Natural killer cell (primary cell): ENCODE measurements at regions not wholly inside any gene's neighbourhood (a gene's known extent, or its start where the extent isn't known, plus 50 kb on each side); places are given as distances from the start of the nearest gene placed in this dataset.
"Not testable (repeated sequence)": the region's sequence is repeated elsewhere in the genome, so short reads cannot be mapped to it uniquely, and the experiment has no call there.

Experiments used
- ATAC-seq, 3 donors: fragments of 150-1000 bp in 2 of 3; fragments of 200-7000 bp in 1 of 3; cut with Tn5 transposase; 1 replicate in 1 of 3; 2 replicates in 2 of 3; pipeline ENCODE4 v1.10.0; 2021; ENCODE audit warnings: mild to moderate bottlenecking in 2 of 3, moderate library complexity in 2 of 3
- DNase-seq, 2 donors: peaks; one replicate each; pipeline versions ENCODE4 v3.0.0 to v3.0.0-alpha.2; 2013 to 2021; ENCODE audit warnings: mixed read lengths in 1 of 2
- H3K27ac ChIP-seq: one replicate; pipeline ENCODE4 v1.5.1; 2013; ENCODE audit warnings: mild to moderate bottlenecking, low read length
- H3K27me3 ChIP-seq: one replicate; pipeline ENCODE4 v1.6.1; 2013; ENCODE audit warnings: low read length; ENCODE audit not compliant: control insufficient read depth, insufficient read depth
- H3K36me3 ChIP-seq: one replicate; pipeline ENCODE4 v1.6.1; 2013; ENCODE audit warnings: low read length; ENCODE audit not compliant: control insufficient read depth, insufficient read depth
- H3K4me1 ChIP-seq: one replicate; pipeline ENCODE4 v1.6.1; 2013; ENCODE audit warnings: low read length; ENCODE audit not compliant: control insufficient read depth, insufficient read depth
- H3K4me3 ChIP-seq: one replicate; pipeline ENCODE4 v1.5.1; 2013; ENCODE audit warnings: low read length
- H3K9me3 ChIP-seq: one replicate; pipeline ENCODE4 v1.6.1; 2013; ENCODE audit warnings: low read length; ENCODE audit not compliant: control insufficient read depth, insufficient read depth
- H3K27ac Mint-ChIP-seq, 2 donors: one replicate each; pipeline ENCODE4 v1.8.0; 2022; ENCODE audit warnings: mild to moderate bottlenecking in 2 of 2, mixed read lengths in 2 of 2, moderate library complexity in 1 of 2
- H3K27me3 Mint-ChIP-seq, 2 donors: one replicate each; pipeline ENCODE4 v1.8.0; 2022; ENCODE audit warnings: low read depth in 2 of 2, mixed read lengths in 2 of 2
- H3K36me3 Mint-ChIP-seq: one replicate; pipeline ENCODE4 v1.8.0; 2022; ENCODE audit warnings: mixed read lengths
- H3K4me1 Mint-ChIP-seq, 2 donors: one replicate each; pipeline ENCODE4 v1.8.0; 2022; ENCODE audit warnings: mixed read lengths in 2 of 2
- H3K4me3 Mint-ChIP-seq: one replicate; pipeline ENCODE4 v1.8.0; 2022; ENCODE audit warnings: mild to moderate bottlenecking, moderate library complexity, mixed read lengths
- H3K9me3 Mint-ChIP-seq, 2 donors: one replicate each; pipeline ENCODE4 v1.8.0; 2022; ENCODE audit warnings: mixed read lengths in 2 of 2
- CTCF ChIP-seq: fragments of 200-600 bp; IDR thresholded peaks from one replicate; pipeline ENCODE4 v1.8.0; 2022; ENCODE audit warnings: antibody characterized with exemption
- WGBS: methylation state at CpG from one replicate; pipeline ENCODE4 v1.1.7; 2013; ENCODE audit warnings: missing lambda C conversion rate; ENCODE audit not compliant: insufficient coverage; 5-methylcytosine and 5-hydroxymethylcytosine counted together
- intact Hi-C: fragments of 100-400 bp; cut with micrococcal nuclease; formaldehyde crosslinking; loops from one replicate; pipeline ENCODE4 v1.14.2; 2022

DNA sequence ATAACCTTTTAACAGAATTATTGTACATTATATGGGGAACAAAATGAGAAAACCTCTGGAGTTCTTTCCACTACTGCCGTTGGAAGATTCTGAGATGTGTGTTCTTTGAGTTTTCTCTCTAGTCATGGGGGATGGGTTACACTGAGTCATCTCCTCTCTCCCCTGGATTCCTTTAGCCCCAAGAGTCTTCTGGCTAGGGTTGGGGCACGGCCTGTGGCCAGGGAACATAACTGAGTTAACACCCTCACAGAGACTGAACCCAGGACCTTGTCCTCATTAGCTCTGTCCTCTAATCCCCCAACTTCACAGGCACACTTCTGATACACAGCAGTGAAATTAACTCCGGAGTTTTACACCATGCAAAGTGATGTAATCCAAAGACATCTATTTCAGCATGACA, 142.3 kb upstream of the F9 start:
- DNase-seq (no peak), ATAC-seq (no peak)
- Histone ChIP-seq H3K4me1 (no peaks in the 10 kb centered on the region), H3K9me3 (no peaks in the 10 kb centered on the region), H3K36me3 (no peaks in the 10 kb centered on the region), H3K4me3 (no peak overlapping the region), H3K27me3 (no peaks in the 10 kb centered on the region), H3K27ac (no peak overlapping the region)
- H3K36me3 Mint-ChIP-seq: no peaks in the 10 kb centered on the region
- H3K9me3 Mint-ChIP-seq: no peaks in the 10 kb centered on the region
- intact Hi-C loops: no loop called here
- TF ChIP-seq CTCF: no peak
- no peak overlapping the region for H3K4me3 Mint-ChIP-seq
- 83% methylated on average over 1 of the region's 3 CpGs for WGBS
- no peaks in the 10 kb centered on the region for H3K4me1 Mint-ChIP-seq
- H3K27me3 Mint-ChIP-seq: peaks cover 0 to 14% of the 10 kb centered on the region in 2 donors
- H3K27ac Mint-ChIP-seq: no peak overlapping the region

GRCh38 chrX:139382529-139382928, 148.0 kb upstream of the F9 start:
- Histone ChIP-seq H3K4me3 (no peak overlapping the region), H3K36me3 (no peaks in the 10 kb centered on the region), H3K9me3 (no peaks in the 10 kb centered on the region), H3K4me1 (no peaks in the 10 kb centered on the region), H3K27me3 (no peaks in the 10 kb centered on the region), H3K27ac (no peak overlapping the region)
- Mint-ChIP-seq H3K36me3 (no peaks in the 10 kb centered on the region), H3K4me3 (no peak overlapping the region), H3K27ac (no peak overlapping the region), H3K9me3 (no peaks in the 10 kb centered on the region), H3K4me1 (no peaks in the 10 kb centered on the region), H3K27me3 (peaks cover 0 to 12% of the 10 kb centered on the region in 2 donors)
- TF ChIP-seq CTCF: no peak
- DNase-seq: no peak
- no peak for ATAC-seq
- WGBS: 93% methylated on average over 14 of the region's 14 CpGs
- intact Hi-C loops: no loop called here

DNA sequence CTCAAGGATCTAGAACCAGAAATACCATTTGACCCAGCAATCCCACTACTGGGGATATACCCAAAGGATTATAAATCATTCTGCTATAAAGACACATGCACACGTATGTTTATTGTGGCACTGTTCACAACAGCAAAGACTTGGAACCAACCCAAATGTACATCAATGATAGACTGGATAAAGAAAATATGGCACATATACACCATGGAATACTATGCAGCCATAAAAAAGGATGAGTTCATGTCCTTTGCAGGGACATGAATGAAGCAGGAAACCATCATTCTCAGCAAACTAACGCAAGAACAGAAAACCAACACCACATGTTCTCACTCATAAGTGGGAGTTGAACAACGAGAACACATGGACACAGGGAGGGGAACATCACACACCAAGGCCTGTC, 154.0 kb upstream of the F9 start:
- H3K27me3 ChIP-seq, H3K4me1 ChIP-seq, H3K9me3 ChIP-seq, ATAC-seq, DNase-seq, H3K27me3 Mint-ChIP-seq, intact Hi-C loops, H3K27ac ChIP-seq, H3K4me3 Mint-ChIP-seq, H3K36me3 ChIP-seq, H3K27ac Mint-ChIP-seq, H3K4me3 ChIP-seq, H3K36me3 Mint-ChIP-seq, H3K9me3 Mint-ChIP-seq, H3K4me1 Mint-ChIP-seq: not testable (repeated sequence)
- no CpG with 5 or more reads among the region's 3 CpGs for WGBS

DNA sequence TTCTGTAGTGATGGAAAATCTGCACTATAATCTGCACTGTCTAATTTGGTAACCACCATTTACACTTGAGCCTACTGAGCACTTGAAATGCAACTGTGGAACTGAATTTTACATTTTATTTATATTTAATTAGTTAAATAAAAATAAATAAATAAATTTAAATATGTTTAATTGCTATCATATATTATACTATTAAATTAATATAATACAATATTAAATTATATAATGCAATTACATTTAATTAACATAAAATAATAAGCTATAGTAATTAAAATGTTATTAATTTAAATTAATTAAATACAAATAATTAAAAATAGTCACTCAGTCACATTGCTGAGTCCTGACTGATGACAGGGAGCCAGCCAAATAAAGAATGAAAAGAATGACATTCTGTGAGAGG, 170.2 kb upstream of the F9 start:
- Histone ChIP-seq H3K4me3 (no peak overlapping the region), H3K27ac (no peak overlapping the region), H3K4me1 (no peaks in the 10 kb centered on the region), H3K36me3 (no peaks in the 10 kb centered on the region), H3K9me3 (no peaks in the 10 kb centered on the region), H3K27me3 (no peaks in the 10 kb centered on the region)
- Mint-ChIP-seq H3K4me1 (no peaks in the 10 kb centered on the region), H3K27me3 (peaks cover 5 to 7% of the 10 kb centered on the region in 2 donors), H3K4me3 (no peak overlapping the region), H3K27ac (no peak overlapping the region), H3K36me3 (no peaks in the 10 kb centered on the region), H3K9me3 (no peaks in the 10 kb centered on the region)
- ATAC-seq (no peak), DNase-seq (no peak)
- intact Hi-C loops: no loop called here
- no peak for TF ChIP-seq CTCF

GRCh38 chrX:139342594-139342991, 187.9 kb upstream of the F9 start:
- H3K4me3 Mint-ChIP-seq, DNase-seq, H3K4me1 Mint-ChIP-seq, H3K9me3 ChIP-seq, H3K27ac Mint-ChIP-seq, H3K27me3 ChIP-seq, H3K36me3 Mint-ChIP-seq, ATAC-seq, intact Hi-C loops, H3K36me3 ChIP-seq, H3K4me3 ChIP-seq, H3K4me1 ChIP-seq, H3K27ac ChIP-seq, H3K9me3 Mint-ChIP-seq: not testable (repeated sequence)
- peaks cover 6 to 52% of the 10 kb centered on the region in 2 donors for H3K27me3 Mint-ChIP-seq
- WGBS: no CpG with 5 or more reads among the region's 4 CpGs

DNA sequence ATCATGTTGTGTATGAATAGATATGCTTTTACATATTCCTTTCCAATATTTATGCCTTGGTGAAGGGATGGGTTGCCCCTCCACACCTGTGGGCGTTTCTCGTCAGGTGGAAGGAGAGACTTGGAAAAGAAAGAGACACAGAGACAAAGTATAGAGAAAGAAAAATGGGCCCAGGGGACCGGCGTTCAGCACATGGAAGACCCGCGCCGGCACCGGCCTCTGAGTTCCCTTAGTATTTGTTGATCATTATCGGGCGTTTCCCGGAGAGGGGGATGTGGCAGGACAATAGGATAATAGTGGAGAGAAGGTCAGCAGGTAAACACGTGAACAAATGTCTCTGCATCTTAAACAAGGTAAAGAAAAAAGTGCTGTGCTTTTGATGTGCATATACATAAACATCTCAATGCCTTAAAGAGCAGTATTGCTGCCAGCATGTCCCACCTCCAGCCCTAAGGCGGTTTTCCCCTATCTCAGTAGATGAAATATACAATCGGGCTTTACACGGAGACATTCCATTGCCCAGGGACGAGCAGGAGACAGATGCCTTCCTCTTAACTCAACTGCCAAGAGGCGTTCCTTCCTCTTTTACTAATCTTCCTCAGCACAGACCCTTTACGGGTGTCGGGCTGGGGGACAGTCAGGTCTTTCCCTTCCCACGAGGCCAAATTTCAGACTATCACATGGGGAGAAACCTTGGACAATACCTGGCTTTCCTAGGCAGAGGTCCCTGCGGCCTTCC, 188.5 kb upstream of the F9 start:
- H3K27ac Mint-ChIP-seq, H3K9me3 Mint-ChIP-seq, H3K36me3 ChIP-seq, H3K27me3 ChIP-seq, H3K9me3 ChIP-seq, DNase-seq, H3K4me1 ChIP-seq, H3K4me3 ChIP-seq, H3K4me1 Mint-ChIP-seq, intact Hi-C loops, ATAC-seq, H3K36me3 Mint-ChIP-seq, H3K4me3 Mint-ChIP-seq, H3K27ac ChIP-seq: not testable (repeated sequence)
- H3K27me3 Mint-ChIP-seq: peaks cover 6 to 49% of the 10 kb centered on the region in 2 donors
- WGBS: 23% methylated on average over 13 of the region's 21 CpGs
